Lung (tissue), 11 donors: ENCODE measurements at regions not wholly inside any gene's neighbourhood (a gene's known extent, or its start where the extent isn't known, plus 50 kb on each side); places are given as distances from the start of the nearest gene placed in this dataset.

ENCODE experiments used
- ATAC-seq: fragments of 200-7000 bp; cut with Tn5 transposase; one replicate; pipeline ENCODE4 v1.9.1; 2020; ENCODE audit warnings: moderate number of reproducible peaks; ENCODE audit not compliant: insufficient read depth, low FRiP score
- DNase-seq, 3 donors: peaks; one replicate each; pipeline ENCODE4 v3.0.0-alpha.2; 2013 to 2017
- H3K27ac ChIP-seq, 2 donors: one replicate each; pipeline ENCODE4 v1.5.1; 2013; ENCODE audit warnings: mild to moderate bottlenecking in 2 of 2, moderate library complexity in 2 of 2, control low read depth in 1 of 2, inconsistent platforms in 1 of 2, low read depth in 1 of 2, low read length in 1 of 2
- H3K27me3 ChIP-seq, 3 donors: one replicate each; pipeline ENCODE4 v1.5.1; 2013; ENCODE audit warnings: low read length in 2 of 3; ENCODE audit not compliant: control insufficient read depth in 3 of 3, insufficient read depth in 3 of 3
- H3K36me3 ChIP-seq, 4 donors: one replicate each; pipeline ENCODE4 v1.5.1; 2013; ENCODE audit warnings: low read length in 4 of 4, mild to moderate bottlenecking in 1 of 4, moderate library complexity in 1 of 4; ENCODE audit not compliant: control insufficient read depth in 4 of 4, insufficient read depth in 4 of 4
- H3K4me1 ChIP-seq, 5 donors: one replicate each; pipeline ENCODE4 v1.5.1; 2013; ENCODE audit warnings: low read length in 5 of 5, mild to moderate bottlenecking in 2 of 5, moderate library complexity in 1 of 5; ENCODE audit not compliant: control insufficient read depth in 5 of 5, insufficient read depth in 5 of 5
- H3K4me3 ChIP-seq: one replicate; pipeline ENCODE4 v1.5.1; 2013; ENCODE audit warnings: mild to moderate bottlenecking, control low read depth, moderate library complexity
- H3K9ac ChIP-seq, 2 donors: one replicate each; pipeline ENCODE4 v1.5.1; 2013; ENCODE audit warnings: low read length in 2 of 2, control low read depth in 1 of 2; ENCODE audit not compliant: insufficient read depth in 1 of 2
- H3K9me3 ChIP-seq, 4 donors: one replicate each; pipeline ENCODE4 v1.5.1; 2013; ENCODE audit warnings: low read length in 3 of 4, mild to moderate bottlenecking in 1 of 4, moderate library complexity in 1 of 4; ENCODE audit not compliant: control insufficient read depth in 4 of 4, insufficient read depth in 3 of 4
- CTCF ChIP-seq: IDR thresholded peaks from 2 replicates; pipeline ENCODE4 v1.5.1; 2012; ENCODE audit warnings: mild to moderate bottlenecking; ENCODE audit errors: control extremely low read depth, extremely low read depth
- WGBS, 2 donors: extraction: QIAGEN DNeasy Blood & Tissue Kit; methylation state at CpG; one replicate each; pipeline ENCODE4 v1.1.7; 2013; 5-methylcytosine and 5-hydroxymethylcytosine counted together
- donor health status: control.
- donor health status: control.
- donor health status: Bipolar disorder and iron deficiency.
- donor health status: healthy.
- donor health status: DM: yes; HTN: yes; CAD: no.

GRCh38 chr11:93969925-93970922 is 50.9 kb upstream of the HEPHL1 start:
- Histone ChIP-seq H3K9ac (no peak overlapping the region), H3K9me3 (peaks cover 0 to under 1% (median 0%) of the 10 kb centered on the region in 4 donors), H3K36me3 (no peaks in the 10 kb centered on the region), H3K4me3 (no peak overlapping the region), H3K27ac (no peak overlapping the region), H3K4me1 (no peaks in the 10 kb centered on the region), H3K27me3 (no peaks in the 10 kb centered on the region)
- no peak for TF ChIP-seq CTCF
- no peak for ATAC-seq
- WGBS, 2 donors = 84 to 89% methylated on average over 10 of the region's 10 CpGs
- no peak for DNase-seq
